GM12878 (cell line): ENCODE measurements at regions not wholly inside any gene's neighbourhood (a gene's known extent, or its start where the extent isn't known, plus 50 kb on each side); places are given as distances from the start of the nearest gene placed in this dataset.

ENCODE experiments used
- ATAC-seq: fragments of 200-7000 bp; cut with Tn5 transposase; 3 replicates; pipeline ENCODE4 v1.9.1; 2020; ENCODE audit warnings: mild to moderate bottlenecking, moderate library complexity
- BruUV-seq: library from RNA; stranded (reverse); fragments of 400-500 nt; replicated peaks from 2 replicates; lab custom pipeline; 2021; lab: Mats Ljungman, UMichigan
- CTCF ChIA-PET: fragments of 300-600 bp; sonication (Branson Sonifier 250); formaldehyde crosslinking; extraction: SDS; loops from one replicate; lab custom pipeline; 2021; ENCODE audit warnings: inconsistent platforms; lab: Yijun Ruan, JAX
- POLR2A ChIA-PET: fragments of 350-600 bp; formaldehyde crosslinking; extraction: SDS; loops from one replicate; lab custom pipeline; 2021; ENCODE audit warnings: inconsistent platforms; lab: Charles Lee
- RAD21 ChIA-PET: fragments of 300-600 bp; sonication (Branson Sonifier 250); formaldehyde crosslinking; loops from one replicate; lab custom pipeline; 2023; ENCODE audit warnings: antibody characterized with exemption; ENCODE audit not compliant: unreplicated experiment; lab: Charles Lee
- SMC1A ChIA-PET: fragments of 300-600 bp; sonication (Branson Sonifier 250); formaldehyde crosslinking; loops from one replicate; lab custom pipeline; 2023; ENCODE audit not compliant: unreplicated experiment, uncharacterized antibody; lab: Charles Lee
- DNase-seq: peaks from one replicate; pipeline ENCODE4 v3.0.0-alpha.2; 2011; ENCODE audit warnings: low read depth, low spot score
- FAIRE-seq: peaks from 3 replicates; lab custom pipeline; 2011; peaks lifted over from hg19 to GRCh38; lab: Jason Lieb, UNC
- H2AFZ ChIP-seq: 2 replicates; pipeline ENCODE4 v1.6.0; 2011; ENCODE audit warnings: low read depth, low read length, control low read depth; ENCODE audit not compliant: control insufficient read depth
- H3K27ac ChIP-seq: 2 replicates; pipeline ENCODE4 v1.5.1; 2011; ENCODE audit warnings: control low read depth; ENCODE audit not compliant: control insufficient read depth, insufficient read depth
- H3K27me3 ChIP-seq, 2 experiments: replicated peaks in 1 of 2; 2 replicates each; pipeline versions ENCODE4 v1.6.0 to v1.6.1; 2011; ENCODE audit warnings: low read length in 1 of 2; ENCODE audit not compliant: control insufficient read depth in 2 of 2, insufficient read depth in 2 of 2
- H3K36me3 ChIP-seq, 2 experiments: 2 replicates each; pipeline ENCODE4 v1.5.1; 2011; ENCODE audit warnings: low read length in 1 of 2; ENCODE audit not compliant: control insufficient read depth in 2 of 2, insufficient read depth in 2 of 2
- H3K4me1 ChIP-seq: 2 replicates; pipeline ENCODE4 v1.6.1; 2011; ENCODE audit warnings: mild to moderate bottlenecking, low read length, moderate library complexity, mixed read lengths; ENCODE audit not compliant: control insufficient read depth, insufficient read depth
- H3K4me2 ChIP-seq: 2 replicates; pipeline ENCODE4 v1.6.0; 2011; ENCODE audit warnings: control low read depth; ENCODE audit not compliant: control insufficient read depth, insufficient read depth
- H3K4me3 ChIP-seq: fragments of 200-600 bp; sonication (generic); 2 replicates; pipeline ENCODE4 v1.5.1; 2016
- H3K79me2 ChIP-seq: 2 replicates; pipeline ENCODE4 v1.6.0; 2011; ENCODE audit warnings: low read length; ENCODE audit not compliant: control insufficient read depth, insufficient read depth
- H3K9ac ChIP-seq: 2 replicates; pipeline ENCODE4 v1.8.0; 2011; ENCODE audit warnings: low read length, control low read depth, mixed read lengths; ENCODE audit not compliant: control insufficient read depth, insufficient read depth
- H3K9me3 ChIP-seq: replicated peaks from 3 replicates; pipeline ENCODE4 v1.5.1; 2011; ENCODE audit warnings: mild to moderate bottlenecking, low read length; ENCODE audit not compliant: control insufficient read depth, insufficient read depth
- H4K20me1 ChIP-seq: 2 replicates; pipeline ENCODE4 v1.6.0; 2011; ENCODE audit not compliant: control insufficient read depth, insufficient read depth
- BCL11A ChIP-seq: IDR thresholded peaks from 2 replicates; pipeline ENCODE4 v1.6.1; 2011; ENCODE audit warnings: low read depth, low read length
- MEF2A ChIP-seq: IDR thresholded peaks from 2 replicates; pipeline ENCODE4 v1.6.1; 2011; ENCODE audit warnings: low read depth, mild to moderate bottlenecking, low read length, moderate library complexity; ENCODE audit not compliant: insufficient read depth
- MTA3 ChIP-seq: IDR thresholded peaks from 2 replicates; pipeline ENCODE4 v1.6.1; 2012; ENCODE audit warnings: low read length, inconsistent platforms, borderline replicate concordance
- MXI1 ChIP-seq: fragments of 150-350 bp; IDR thresholded peaks from 2 replicates; pipeline ENCODE4 v1.6.1; 2011; ENCODE audit warnings: low read depth, mild to moderate bottlenecking, inconsistent platforms, low read length, improper control_type of control experiment
- NBN ChIP-seq: fragments of 450-650 bp; IDR thresholded peaks from 2 replicates; pipeline ENCODE4 v1.6.1; 2016
- NRF1 ChIP-seq: conservative IDR thresholded peaks from 2 replicates; pipeline ENCODE4 v1.6.1; 2011; ENCODE audit warnings: mild to moderate bottlenecking, low read depth, low read length, improper control_type of control experiment
- PAX8 ChIP-seq: fragments of 450-650 bp; IDR thresholded peaks from 2 replicates; pipeline ENCODE4 v1.6.1; 2017; ENCODE audit warnings: mild to moderate bottlenecking, moderate library complexity
- RAD21 ChIP-seq: IDR thresholded peaks from 2 replicates; pipeline ENCODE4 v1.6.1; 2011; ENCODE audit warnings: mild to moderate bottlenecking, low read depth, low read length, moderate library complexity; ENCODE audit not compliant: insufficient read depth
- RB1 ChIP-seq: fragments of 450-650 bp; formaldehyde crosslinking; IDR thresholded peaks from 2 replicates; pipeline ENCODE4 v1.6.1; 2017; ENCODE audit warnings: mild to moderate bottlenecking, borderline replicate concordance
- RCOR1 ChIP-seq: conservative IDR thresholded peaks from 2 replicates; pipeline ENCODE4 v1.6.1; 2012; ENCODE audit warnings: low read depth, low read length, improper control_type of control experiment
- SMC3 ChIP-seq: IDR thresholded peaks from 2 replicates; pipeline ENCODE4 v1.6.1; 2011; ENCODE audit warnings: low read length, improper control_type of control experiment, borderline replicate concordance
- STAT3 ChIP-seq: IDR thresholded peaks from 2 replicates; pipeline ENCODE4 v1.6.1; 2011; ENCODE audit warnings: low read depth, low read length, improper control_type of control experiment
- TAF1 ChIP-seq: IDR thresholded peaks from 2 replicates; pipeline ENCODE4 v1.6.1; 2011; ENCODE audit warnings: mild to moderate bottlenecking, low read depth, low read length, borderline replicate concordance
- ZBED1 ChIP-seq: IDR thresholded peaks from 2 replicates; pipeline ENCODE4 v1.6.1; 2016; ENCODE audit warnings: borderline replicate concordance
- ZNF622 ChIP-seq: fragments of 450-650 bp; IDR thresholded peaks from 2 replicates; pipeline ENCODE4 v1.6.1; 2017; ENCODE audit warnings: mild to moderate bottlenecking, inconsistent platforms
- WGBS: methylation state at CpG from one replicate; pipeline ENCODE4 v1.1.6; 2016; ENCODE audit warnings: low lambda C conversion rate; ENCODE audit not compliant: insufficient replicate concordance, insufficient coverage; ENCODE audit errors: missing lambda C conversion rate; 5-methylcytosine and 5-hydroxymethylcytosine counted together
- in situ Hi-C: fragments of 300-500 bp; cut with MboI; formaldehyde crosslinking; loops from 9 replicates; pipeline ENCODE4 v1.14.3; 2018; ENCODE audit warnings: mixed read lengths
- intact Hi-C: fragments of 100-400 bp; cut with micrococcal nuclease; formaldehyde crosslinking; loops from one replicate; pipeline ENCODE4 v1.14.2; 2022; ENCODE audit not compliant: unreplicated experiment
- TF ChIP-seq, protein P1 (sequence below): fragments of 450-650 bp; IDR thresholded peaks from 2 replicates; pipeline ENCODE4 v1.6.1; 2016; ENCODE audit warnings: mild to moderate bottlenecking, moderate library complexity, borderline replicate concordance
- TF ChIP-seq, protein P2 (sequence below): IDR thresholded peaks from 2 replicates; pipeline ENCODE4 v1.6.1; 2012; ENCODE audit warnings: low read depth, low read length, improper control_type of control experiment
- TF ChIP-seq, protein P3 (sequence below): fragments of 450-650 bp; IDR thresholded peaks from 2 replicates; pipeline ENCODE4 v1.6.1; 2017; ENCODE audit warnings: antibody characterized with exemption, mild to moderate bottlenecking, moderate library complexity

DNA sequence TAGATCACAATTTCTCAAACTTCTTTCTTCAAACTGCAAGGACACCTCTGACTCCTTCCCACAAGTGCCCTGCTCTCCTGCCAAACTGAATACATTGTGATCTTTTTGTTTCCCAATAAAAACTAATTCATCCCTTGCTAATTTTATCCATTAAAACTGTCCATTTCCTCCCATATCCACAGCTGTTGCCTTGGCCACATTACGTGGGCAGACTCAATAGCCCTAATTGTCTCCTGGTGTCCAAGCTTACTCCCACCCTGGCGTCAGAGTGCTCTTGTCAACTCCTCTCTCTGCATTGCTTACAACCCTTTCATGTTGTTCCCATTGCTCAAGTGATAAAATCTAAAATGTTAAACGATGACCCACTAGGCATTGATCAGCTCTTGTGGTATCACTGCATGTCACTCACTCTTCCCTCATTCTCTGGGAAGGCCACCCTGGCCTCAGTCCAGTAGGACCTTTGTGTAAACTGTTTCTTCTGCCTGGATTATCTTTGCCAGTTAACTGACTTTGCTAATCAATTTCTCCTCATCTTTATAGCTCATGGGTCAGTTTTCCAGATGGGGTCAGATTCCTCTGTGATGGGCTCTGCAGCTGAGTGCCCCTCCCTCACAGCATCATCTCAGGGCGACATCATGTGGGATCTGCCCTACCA lies 525.0 kb downstream of the SLC4A3 start (continued):
- TF ChIP-seq, protein P1, sequence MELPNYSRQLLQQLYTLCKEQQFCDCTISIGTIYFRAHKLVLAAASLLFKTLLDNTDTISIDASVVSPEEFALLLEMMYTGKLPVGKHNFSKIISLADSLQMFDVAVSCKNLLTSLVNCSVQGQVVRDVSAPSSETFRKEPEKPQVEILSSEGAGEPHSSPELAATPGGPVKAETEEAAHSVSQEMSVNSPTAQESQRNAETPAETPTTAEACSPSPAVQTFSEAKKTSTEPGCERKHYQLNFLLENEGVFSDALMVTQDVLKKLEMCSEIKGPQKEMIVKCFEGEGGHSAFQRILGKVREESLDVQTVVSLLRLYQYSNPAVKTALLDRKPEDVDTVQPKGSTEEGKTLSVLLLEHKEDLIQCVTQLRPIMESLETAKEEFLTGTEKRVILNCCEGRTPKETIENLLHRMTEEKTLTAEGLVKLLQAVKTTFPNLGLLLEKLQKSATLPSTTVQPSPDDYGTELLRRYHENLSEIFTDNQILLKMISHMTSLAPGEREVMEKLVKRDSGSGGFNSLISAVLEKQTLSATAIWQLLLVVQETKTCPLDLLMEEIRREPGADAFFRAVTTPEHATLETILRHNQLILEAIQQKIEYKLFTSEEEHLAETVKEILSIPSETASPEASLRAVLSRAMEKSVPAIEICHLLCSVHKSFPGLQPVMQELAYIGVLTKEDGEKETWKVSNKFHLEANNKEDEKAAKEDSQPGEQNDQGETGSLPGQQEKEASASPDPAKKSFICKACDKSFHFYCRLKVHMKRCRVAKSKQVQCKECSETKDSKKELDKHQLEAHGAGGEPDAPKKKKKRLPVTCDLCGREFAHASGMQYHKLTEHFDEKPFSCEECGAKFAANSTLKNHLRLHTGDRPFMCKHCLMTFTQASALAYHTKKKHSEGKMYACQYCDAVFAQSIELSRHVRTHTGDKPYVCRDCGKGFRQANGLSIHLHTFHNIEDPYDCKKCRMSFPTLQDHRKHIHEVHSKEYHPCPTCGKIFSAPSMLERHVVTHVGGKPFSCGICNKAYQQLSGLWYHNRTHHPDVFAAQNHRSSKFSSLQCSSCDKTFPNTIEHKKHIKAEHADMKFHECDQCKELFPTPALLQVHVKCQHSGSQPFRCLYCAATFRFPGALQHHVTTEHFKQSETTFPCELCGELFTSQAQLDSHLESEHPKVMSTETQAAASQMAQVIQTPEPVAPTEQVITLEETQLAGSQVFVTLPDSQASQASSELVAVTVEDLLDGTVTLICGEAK = no peak
- TF ChIP-seq, protein P2, sequence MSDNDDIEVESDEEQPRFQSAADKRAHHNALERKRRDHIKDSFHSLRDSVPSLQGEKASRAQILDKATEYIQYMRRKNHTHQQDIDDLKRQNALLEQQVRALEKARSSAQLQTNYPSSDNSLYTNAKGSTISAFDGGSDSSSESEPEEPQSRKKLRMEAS = no peak

DNA sequence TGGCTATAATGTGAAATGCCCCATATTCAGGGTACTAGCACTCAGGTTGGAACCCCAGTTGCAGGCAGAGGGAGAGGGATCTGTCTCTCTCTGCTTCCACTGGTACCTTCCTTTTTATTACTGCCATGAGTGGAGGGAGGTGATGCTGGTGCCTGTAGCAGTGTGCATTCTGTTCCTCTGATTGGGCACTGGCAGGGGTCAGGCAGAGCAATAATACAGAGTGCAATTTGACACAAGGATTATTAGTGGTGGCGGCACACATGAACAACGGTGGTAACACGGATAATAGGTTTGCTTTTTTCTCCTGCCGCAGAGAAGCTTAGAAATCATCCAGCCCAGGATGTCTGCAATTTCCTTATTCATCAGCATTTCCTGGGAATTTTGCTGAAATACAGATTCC lies 525.7 kb downstream of the SLC4A3 start:
- RAD21 ChIA-PET = no interaction called here
- Histone ChIP-seq H3K27me3 (no peaks in the 10 kb centered on the region), H3K4me2 (no peak overlapping the region), H3K79me2 (no peaks in the 10 kb centered on the region), H3K36me3 (no peaks in the 10 kb centered on the region), H3K9ac (no peak overlapping the region), H4K20me1 (no peaks in the 10 kb centered on the region), H3K4me3 (no peak overlapping the region), H3K9me3 (no peaks in the 10 kb centered on the region), H2AFZ (no peak overlapping the region), H3K27ac (no peak overlapping the region), H3K4me1 (no peaks in the 10 kb centered on the region)
- DNase-seq (no peak), FAIRE-seq (no peak), ATAC-seq (no peak)
- WGBS = 18% methylated on average over 4 of the region's 4 CpGs
- CTCF ChIA-PET = no interaction called here
- SMC1A ChIA-PET = no interaction called here
- no TSS peak for BruUV-seq
- POLR2A ChIA-PET = no interaction called here
- in situ Hi-C loops (no loop called here), intact Hi-C loops (no loop called here)
- TF ChIP-seq ZBED1 (no peak), NBN (no peak), MXI1 (no peak), RAD21 (no peak), BCL11A (no peak), MEF2A (no peak), NRF1 (no peak), MTA3 (no peak), SMC3 (no peak), ZNF622 (no peak), TAF1 (no peak), STAT3 (no peak), RCOR1 (no peak), PAX8 (no peak), RB1 (no peak)
- TF ChIP-seq, protein P3, sequence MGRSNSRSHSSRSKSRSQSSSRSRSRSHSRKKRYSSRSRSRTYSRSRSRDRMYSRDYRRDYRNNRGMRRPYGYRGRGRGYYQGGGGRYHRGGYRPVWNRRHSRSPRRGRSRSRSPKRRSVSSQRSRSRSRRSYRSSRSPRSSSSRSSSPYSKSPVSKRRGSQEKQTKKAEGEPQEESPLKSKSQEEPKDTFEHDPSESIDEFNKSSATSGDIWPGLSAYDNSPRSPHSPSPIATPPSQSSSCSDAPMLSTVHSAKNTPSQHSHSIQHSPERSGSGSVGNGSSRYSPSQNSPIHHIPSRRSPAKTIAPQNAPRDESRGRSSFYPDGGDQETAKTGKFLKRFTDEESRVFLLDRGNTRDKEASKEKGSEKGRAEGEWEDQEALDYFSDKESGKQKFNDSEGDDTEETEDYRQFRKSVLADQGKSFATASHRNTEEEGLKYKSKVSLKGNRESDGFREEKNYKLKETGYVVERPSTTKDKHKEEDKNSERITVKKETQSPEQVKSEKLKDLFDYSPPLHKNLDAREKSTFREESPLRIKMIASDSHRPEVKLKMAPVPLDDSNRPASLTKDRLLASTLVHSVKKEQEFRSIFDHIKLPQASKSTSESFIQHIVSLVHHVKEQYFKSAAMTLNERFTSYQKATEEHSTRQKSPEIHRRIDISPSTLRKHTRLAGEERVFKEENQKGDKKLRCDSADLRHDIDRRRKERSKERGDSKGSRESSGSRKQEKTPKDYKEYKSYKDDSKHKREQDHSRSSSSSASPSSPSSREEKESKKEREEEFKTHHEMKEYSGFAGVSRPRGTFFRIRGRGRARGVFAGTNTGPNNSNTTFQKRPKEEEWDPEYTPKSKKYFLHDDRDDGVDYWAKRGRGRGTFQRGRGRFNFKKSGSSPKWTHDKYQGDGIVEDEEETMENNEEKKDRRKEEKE = no peak
